ENCODE measurements at regions not wholly inside any gene's neighbourhood (a gene's known extent, or its start where the extent isn't known, plus 50 kb on each side); places are given as distances from the start of the nearest gene placed in this dataset.

- Histone ChIP-seq H3K9ac (ENCODE audit: control insufficient read depth, insufficient read depth, low read length) (no peak overlapping the region), H3K27ac (ENCODE audit: control insufficient read depth, insufficient read depth) (no peak overlapping the region), H2AFZ (ENCODE audit: control insufficient read depth, low read depth, low read length) (no peak overlapping the region), H3K9me3 (replicated peaks; ENCODE audit: control insufficient read depth, insufficient read depth, low read length) (no peaks in the 10 kb centered on the region), H4K20me1 (ENCODE audit: control insufficient read depth, insufficient read depth) (no peaks in the 10 kb centered on the region), H3K79me2 (ENCODE audit: control insufficient read depth, insufficient read depth, low read length) (no peaks in the 10 kb centered on the region), H3K4me1 (ENCODE audit: control insufficient read depth, insufficient read depth, low read length) (no peaks in the 10 kb centered on the region), H3K36me3 (ENCODE audit: control insufficient read depth in 2 of 2, insufficient read depth in 2 of 2, low read length in 1 of 2) (no peaks in the 10 kb centered on the region), H3K4me3 (no peak overlapping the region), H3K27me3 (replicated peaks in 1 of 2; ENCODE audit: control insufficient read depth in 2 of 2, insufficient read depth in 2 of 2, low read length in 1 of 2) (no peaks in the 10 kb centered on the region), H3K4me2 (ENCODE audit: control insufficient read depth, insufficient read depth) (no peak overlapping the region)
- RAD21 ChIA-PET (ENCODE audit: unreplicated experiment) = no interaction called here
- ATAC-seq (no peak), DNase-seq (ENCODE audit: low read depth, low spot score) (no peak), FAIRE-seq (no peak)
- in situ Hi-C loops (cut with MboI) (no loop called here), intact Hi-C loops (cut with micrococcal nuclease; ENCODE audit: unreplicated experiment) (no loop called here)
- TF ChIP-seq IKZF1 (conservative IDR thresholded peaks at IDR 0.05) = no peak
- CTCF ChIA-PET = no interaction called here
- 31% methylated on average over 7 of the region's 7 CpGs for WGBS (ENCODE audit: insufficient coverage, insufficient replicate concordance, low lambda C conversion rate, missing lambda C conversion rate)
- SMC1A ChIA-PET (ENCODE audit: uncharacterized antibody, unreplicated experiment) = no interaction called here
- no TSS peak for BruUV-seq (replicated peaks)
- POLR2A ChIA-PET = no interaction called here
Measured at GRCh38 chr2:217691920-217692666, 310.7 kb downstream of the TNS1 start.

- Histone ChIP-seq H3K4me3 (no peak overlapping the region), H3K4me1 (ENCODE audit: control insufficient read depth, insufficient read depth, low read length) (no peaks in the 10 kb centered on the region), H3K36me3 (ENCODE audit: control insufficient read depth in 2 of 2, insufficient read depth in 2 of 2, low read length in 1 of 2) (no peaks in the 10 kb centered on the region), H3K79me2 (ENCODE audit: control insufficient read depth, insufficient read depth, low read length) (no peaks in the 10 kb centered on the region), H3K27ac (ENCODE audit: control insufficient read depth, insufficient read depth) (no peak overlapping the region), H3K9ac (ENCODE audit: control insufficient read depth, insufficient read depth, low read length) (no peak overlapping the region), H3K27me3 (replicated peaks in 1 of 2; ENCODE audit: control insufficient read depth in 2 of 2, insufficient read depth in 2 of 2, low read length in 1 of 2) (no peaks in the 10 kb centered on the region), H3K4me2 (ENCODE audit: control insufficient read depth, insufficient read depth) (no peak overlapping the region), H2AFZ (ENCODE audit: control insufficient read depth, low read depth, low read length) (no peak overlapping the region), H3K9me3 (replicated peaks; ENCODE audit: control insufficient read depth, insufficient read depth, low read length) (no peaks in the 10 kb centered on the region), H4K20me1 (ENCODE audit: control insufficient read depth, insufficient read depth) (no peaks in the 10 kb centered on the region)
- ChIA-PET POLR2A (no interaction called here), SMC1A (ENCODE audit: uncharacterized antibody, unreplicated experiment) (no interaction called here), CTCF (interaction anchor here (0.6 kb wide), 1 partner anchor 181 kb away, joined by 3 read pairs; no protein-coding TSS in a partner anchor), RAD21 (ENCODE audit: unreplicated experiment) (no interaction called here)
- no peak for ATAC-seq
- no peak for DNase-seq (ENCODE audit: low read depth, low spot score)
- in situ Hi-C loops (cut with MboI) (no loop called here), intact Hi-C loops (cut with micrococcal nuclease; ENCODE audit: unreplicated experiment) (no loop called here)
- FAIRE-seq = no peak
- 70% methylated on average over 3 of the region's 3 CpGs for WGBS (ENCODE audit: insufficient coverage, insufficient replicate concordance, low lambda C conversion rate, missing lambda C conversion rate)
- BruUV-seq (replicated peaks) = no TSS peak
- TF ChIP-seq KDM1A (IDR thresholded peaks at IDR 0.05; ENCODE audit: borderline replicate concordance) (no peak), MYB (IDR thresholded peaks at IDR 0.05; ENCODE audit: borderline replicate concordance, low read depth, low read length) (no peak), KAT2A (conservative IDR thresholded peaks at IDR 0.05; ENCODE audit: control insufficient read depth, low read depth, low read length) (no peak), ZBTB4 (CRISPR knock-in tag; IDR thresholded peaks at IDR 0.05) (no peak), IRF5 (IDR thresholded peaks at IDR 0.05; ENCODE audit: borderline replicate concordance) (no peak), CHD4 (IDR thresholded peaks at IDR 0.05) (no peak), HCFC1 (IDR thresholded peaks at IDR 0.05; ENCODE audit: low read length) (no peak), ATF2 (IDR thresholded peaks at IDR 0.05; ENCODE audit: low read length) (no peak), RELA (IDR thresholded peaks at IDR 0.05; ENCODE audit: borderline replicate concordance, partially characterized antibody) (no peak), PAX8 (IDR thresholded peaks at IDR 0.05) (no peak), GATAD2B (conservative IDR thresholded peaks at IDR 0.05; ENCODE audit: low read depth) (no peak)
Measured at GRCh38 chr2:217691516-217691915, 311.3 kb downstream of the TNS1 start.

Measured in GM12878 (cell line).